ENCODE measurements at regions not wholly inside any gene's neighbourhood (a gene's known extent, or its start where the extent isn't known, plus 50 kb on each side); places are given as distances from the start of the nearest gene placed in this dataset.

GRCh38 chr22:44608597-44609399 is 93.2 kb upstream of the PRR5 start:
- no peak for DNase-seq

GRCh38 chr22:44606126-44606525 is 95.9 kb upstream of the PRR5 start:
- Mint-ChIP-seq H3K9me3 (peaks cover 5% of the 10 kb centered on the region), H3K4me3 (no peak overlapping the region), H3K27me3 (ENCODE audit: low read depth) (peaks cover 3% of the 10 kb centered on the region), H3K27ac (no peak overlapping the region), H3K4me1 (ENCODE audit: low read depth) (no peaks in the 10 kb centered on the region), H3K36me3 (ENCODE audit: low read depth) (no peaks in the 10 kb centered on the region)
- intact Hi-C loops (cut with micrococcal nuclease): no loop called here
- DNase-seq: no peak
- CTCF ChIA-PET: no interaction called here

More at GRCh38 chr22:44608597-44609399, 93.2 kb upstream of the PRR5 start:
- H3K4me3 Mint-ChIP-seq: no peak overlapping the region
- H3K9me3 Mint-ChIP-seq: peaks cover 24% of the 10 kb centered on the region
- no peaks in the 10 kb centered on the region for H3K4me1 Mint-ChIP-seq (ENCODE audit: low read depth)
- H3K27me3 Mint-ChIP-seq (ENCODE audit: low read depth): peaks cover 3% of the 10 kb centered on the region
- intact Hi-C loops (cut with micrococcal nuclease): no loop called here
- no peak overlapping the region for H3K27ac Mint-ChIP-seq
- no peaks in the 10 kb centered on the region for H3K36me3 Mint-ChIP-seq (ENCODE audit: low read depth)
- CTCF ChIA-PET: interaction anchor here (0.7 kb wide), 1 partner anchor 18 kb away, joined by 3 read pairs; no protein-coding TSS in a partner anchor

DNA sequence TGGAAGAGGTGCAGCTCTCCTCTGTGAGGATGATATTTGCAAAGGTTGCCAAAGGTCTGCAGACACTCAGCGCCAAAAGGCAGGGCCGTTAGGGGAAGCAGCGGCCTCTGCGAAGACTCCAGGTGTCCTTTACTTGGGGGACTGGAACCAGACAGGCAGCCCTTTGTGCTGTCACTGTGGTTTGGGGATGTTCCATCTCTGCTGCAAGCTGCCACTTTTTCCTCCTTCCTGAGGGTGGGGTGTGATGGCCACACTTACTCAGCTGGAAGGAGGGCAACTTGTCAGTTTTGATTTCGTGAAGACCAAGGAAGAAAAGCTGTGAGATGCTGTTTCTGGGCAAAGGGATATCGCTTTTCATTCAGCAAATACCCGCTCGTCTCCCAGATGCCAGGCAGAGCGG is 96.5 kb upstream of the PRR5 start:
- Mint-ChIP-seq H3K27me3 (ENCODE audit: low read depth) (peaks cover 3% of the 10 kb centered on the region), H3K27ac (no peak overlapping the region), H3K4me1 (ENCODE audit: low read depth) (no peaks in the 10 kb centered on the region), H3K4me3 (no peak overlapping the region), H3K36me3 (ENCODE audit: low read depth) (no peaks in the 10 kb centered on the region), H3K9me3 (peaks cover 3% of the 10 kb centered on the region)
- intact Hi-C loops (cut with micrococcal nuclease): no loop called here
- DNase-seq: no peak
- CTCF ChIA-PET: no interaction called here

GRCh38 chr22:44604991-44605390 is 97.0 kb upstream of the PRR5 start:
- no peak for DNase-seq
- H3K4me3 Mint-ChIP-seq: no peak overlapping the region
- intact Hi-C loops (cut with micrococcal nuclease): no loop called here
- CTCF ChIA-PET: no interaction called here
- H3K27me3 Mint-ChIP-seq (ENCODE audit: low read depth): peaks cover 3% of the 10 kb centered on the region
- no peaks in the 10 kb centered on the region for H3K9me3 Mint-ChIP-seq
- no peak overlapping the region for H3K27ac Mint-ChIP-seq
- no peaks in the 10 kb centered on the region for H3K4me1 Mint-ChIP-seq (ENCODE audit: low read depth)
- H3K36me3 Mint-ChIP-seq (ENCODE audit: low read depth): no peaks in the 10 kb centered on the region

DNA sequence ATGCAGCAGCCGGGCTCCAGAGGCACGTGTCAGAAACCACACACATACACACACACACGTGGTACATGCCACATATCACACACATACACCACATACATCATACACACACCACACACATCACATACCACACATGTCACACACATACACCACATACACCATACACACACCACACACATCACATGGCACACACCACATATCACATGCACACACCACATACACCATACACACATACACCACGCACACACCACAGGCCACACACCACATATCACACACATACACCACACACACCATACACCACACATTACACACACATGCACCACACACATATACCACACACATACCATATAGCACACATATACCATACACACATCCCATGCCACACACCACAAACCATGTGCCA is 97.5 kb upstream of the PRR5 start:
- H3K4me1 Mint-ChIP-seq (ENCODE audit: low read depth): no peaks in the 10 kb centered on the region
- no peak for DNase-seq
- no peak overlapping the region for H3K27ac Mint-ChIP-seq
- peaks cover 3% of the 10 kb centered on the region for H3K27me3 Mint-ChIP-seq (ENCODE audit: low read depth)
- H3K9me3 Mint-ChIP-seq: no peaks in the 10 kb centered on the region
- intact Hi-C loops (cut with micrococcal nuclease): no loop called here
- no peaks in the 10 kb centered on the region for H3K36me3 Mint-ChIP-seq (ENCODE audit: low read depth)
- H3K4me3 Mint-ChIP-seq: no peak overlapping the region
- CTCF ChIA-PET: no interaction called here

GRCh38 chr22:44603767-44604166 is 98.2 kb upstream of the PRR5 start:
- H3K9me3 Mint-ChIP-seq: no peaks in the 10 kb centered on the region
- no peak overlapping the region for H3K27ac Mint-ChIP-seq
- H3K36me3 Mint-ChIP-seq (ENCODE audit: low read depth): no peaks in the 10 kb centered on the region
- peaks cover 3% of the 10 kb centered on the region for H3K27me3 Mint-ChIP-seq (ENCODE audit: low read depth)
- no peaks in the 10 kb centered on the region for H3K4me1 Mint-ChIP-seq (ENCODE audit: low read depth)
- CTCF ChIA-PET: no interaction called here
- no peak for DNase-seq
- intact Hi-C loops (cut with micrococcal nuclease): no loop called here
- H3K4me3 Mint-ChIP-seq: no peak overlapping the region

- CTCF ChIA-PET: interaction anchor here (0.7 to 1.1 kb wide), 2 partner anchors 47 to 234 kb away, joined by 3 to 5 read pairs; no protein-coding TSS in a partner anchor
Measured at GRCh38 chr22:44601725-44602124, 100.3 kb upstream of the PRR5 start.

GRCh38 chr22:44601189-44601588 is 100.8 kb upstream of the PRR5 start:
- H3K4me3 Mint-ChIP-seq: no peak overlapping the region
- no peaks in the 10 kb centered on the region for H3K36me3 Mint-ChIP-seq (ENCODE audit: low read depth)
- H3K27me3 Mint-ChIP-seq (ENCODE audit: low read depth): peaks cover 3% of the 10 kb centered on the region
- CTCF ChIA-PET: interaction anchor here (1.1 kb wide), 1 partner anchor 46 kb away, joined by 3 read pairs; no protein-coding TSS in a partner anchor
- H3K4me1 Mint-ChIP-seq (ENCODE audit: low read depth): no peaks in the 10 kb centered on the region
- H3K27ac Mint-ChIP-seq: no peak overlapping the region
- intact Hi-C loops (cut with micrococcal nuclease): no loop called here
- no peak for DNase-seq
- no peaks in the 10 kb centered on the region for H3K9me3 Mint-ChIP-seq

More at GRCh38 chr22:44601725-44602124, 100.3 kb upstream of the PRR5 start:
- H3K36me3 Mint-ChIP-seq (ENCODE audit: low read depth): no peaks in the 10 kb centered on the region
- no peak overlapping the region for H3K27ac Mint-ChIP-seq
- H3K4me1 Mint-ChIP-seq (ENCODE audit: low read depth): no peaks in the 10 kb centered on the region
- no peak overlapping the region for H3K4me3 Mint-ChIP-seq
- intact Hi-C loops (cut with micrococcal nuclease): no loop called here
- no peak for DNase-seq
- H3K9me3 Mint-ChIP-seq: no peaks in the 10 kb centered on the region
- peaks cover 3% of the 10 kb centered on the region for H3K27me3 Mint-ChIP-seq (ENCODE audit: low read depth)

DNA sequence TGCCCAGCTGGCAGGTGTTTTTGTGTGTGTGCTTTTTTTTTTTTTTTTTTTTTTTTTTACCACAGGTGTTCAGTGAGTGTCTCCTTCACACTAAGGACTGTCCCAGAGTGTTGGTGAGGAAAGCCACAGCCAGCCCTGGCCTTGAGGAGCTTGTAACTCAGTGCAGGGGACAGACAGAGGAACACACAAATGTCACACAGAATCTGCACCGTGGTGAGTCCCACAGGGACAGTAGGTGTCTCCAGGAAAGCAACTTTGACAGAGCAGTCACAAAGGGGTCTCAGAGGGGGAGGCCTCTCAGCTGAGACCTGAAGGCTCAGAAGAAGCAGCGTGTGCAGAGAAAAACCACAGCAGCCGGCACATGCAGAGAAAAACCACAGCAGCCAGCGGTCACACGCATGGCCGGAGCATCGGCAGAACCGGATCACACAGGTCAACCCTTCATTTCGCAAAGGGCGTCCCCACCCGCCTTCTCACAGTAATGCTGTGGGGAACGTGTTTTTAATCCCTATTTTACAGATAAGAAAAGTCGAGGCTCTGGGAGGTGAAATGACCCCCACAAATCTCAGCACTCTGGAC is 101.7 kb upstream of the PRR5 start:
- Mint-ChIP-seq H3K9me3 (no peaks in the 10 kb centered on the region), H3K27ac (no peak overlapping the region), H3K27me3 (ENCODE audit: low read depth) (peaks cover 7% of the 10 kb centered on the region), H3K4me3 (no peak overlapping the region), H3K36me3 (ENCODE audit: low read depth) (no peaks in the 10 kb centered on the region), H3K4me1 (ENCODE audit: low read depth) (peaks cover 2% of the 10 kb centered on the region)
- DNase-seq: no peak
- intact Hi-C loops (cut with micrococcal nuclease): no loop called here
- CTCF ChIA-PET: no interaction called here

- CTCF ChIA-PET: no interaction called here
- no peak overlapping the region for H3K27ac Mint-ChIP-seq
- DNase-seq: no peak
- H3K4me1 Mint-ChIP-seq (ENCODE audit: low read depth): peaks cover 4% of the 10 kb centered on the region
- no peak overlapping the region for H3K4me3 Mint-ChIP-seq
- H3K9me3 Mint-ChIP-seq: no peaks in the 10 kb centered on the region
- H3K36me3 Mint-ChIP-seq (ENCODE audit: low read depth): no peaks in the 10 kb centered on the region
- peaks cover 12% of the 10 kb centered on the region for H3K27me3 Mint-ChIP-seq (ENCODE audit: low read depth)
- intact Hi-C loops (cut with micrococcal nuclease): no loop called here
Measured at GRCh38 chr22:44599500-44600140, 101.6 kb upstream of the RTL6 start.

DNA sequence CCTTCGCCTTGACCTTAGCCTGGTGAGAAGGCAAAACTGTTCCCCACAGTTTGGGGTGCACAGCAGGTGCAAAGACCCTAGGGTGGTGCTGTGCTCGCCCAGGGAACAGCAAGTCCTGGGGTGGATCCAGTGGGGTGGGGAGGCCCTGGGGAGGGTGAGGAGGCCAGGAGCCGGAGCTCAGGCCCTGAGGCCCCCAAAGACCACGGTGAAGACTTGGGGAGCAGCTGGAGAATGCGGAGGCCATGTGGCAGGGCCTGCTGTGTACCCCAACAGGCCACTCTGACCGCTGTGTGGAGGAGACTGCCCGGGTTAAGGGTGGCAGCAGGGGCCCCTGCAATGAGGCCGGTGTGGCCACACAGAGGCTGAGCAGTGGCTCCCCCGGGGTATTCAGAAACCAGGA is 101.1 kb upstream of the RTL6 start:
- CTCF ChIA-PET: no interaction called here
- Mint-ChIP-seq H3K27ac (no peak overlapping the region), H3K9me3 (no peaks in the 10 kb centered on the region), H3K4me1 (ENCODE audit: low read depth) (peaks cover 5% of the 10 kb centered on the region), H3K36me3 (ENCODE audit: low read depth) (no peaks in the 10 kb centered on the region), H3K27me3 (ENCODE audit: low read depth) (peaks cover 14% of the 10 kb centered on the region), H3K4me3 (no peak overlapping the region)
- intact Hi-C loops (cut with micrococcal nuclease): no loop called here
- DNase-seq: no peak

- intact Hi-C loops (cut with micrococcal nuclease): no loop called here
- no peak overlapping the region for H3K27ac Mint-ChIP-seq
- H3K4me3 Mint-ChIP-seq: no peak overlapping the region
- peaks cover 5% of the 10 kb centered on the region for H3K4me1 Mint-ChIP-seq (ENCODE audit: low read depth)
- no peak for DNase-seq
- H3K27me3 Mint-ChIP-seq (ENCODE audit: low read depth): peaks cover 16% of the 10 kb centered on the region
- no peaks in the 10 kb centered on the region for H3K9me3 Mint-ChIP-seq
- CTCF ChIA-PET: no interaction called here
- H3K36me3 Mint-ChIP-seq (ENCODE audit: low read depth): no peaks in the 10 kb centered on the region
Measured at GRCh38 chr22:44597616-44598015, 99.6 kb upstream of the RTL6 start.
